ENCODE measurements at regions not wholly inside any gene's neighbourhood (a gene's known extent, or its start where the extent isn't known, plus 50 kb on each side); places are given as distances from the start of the nearest gene placed in this dataset.

DNA sequence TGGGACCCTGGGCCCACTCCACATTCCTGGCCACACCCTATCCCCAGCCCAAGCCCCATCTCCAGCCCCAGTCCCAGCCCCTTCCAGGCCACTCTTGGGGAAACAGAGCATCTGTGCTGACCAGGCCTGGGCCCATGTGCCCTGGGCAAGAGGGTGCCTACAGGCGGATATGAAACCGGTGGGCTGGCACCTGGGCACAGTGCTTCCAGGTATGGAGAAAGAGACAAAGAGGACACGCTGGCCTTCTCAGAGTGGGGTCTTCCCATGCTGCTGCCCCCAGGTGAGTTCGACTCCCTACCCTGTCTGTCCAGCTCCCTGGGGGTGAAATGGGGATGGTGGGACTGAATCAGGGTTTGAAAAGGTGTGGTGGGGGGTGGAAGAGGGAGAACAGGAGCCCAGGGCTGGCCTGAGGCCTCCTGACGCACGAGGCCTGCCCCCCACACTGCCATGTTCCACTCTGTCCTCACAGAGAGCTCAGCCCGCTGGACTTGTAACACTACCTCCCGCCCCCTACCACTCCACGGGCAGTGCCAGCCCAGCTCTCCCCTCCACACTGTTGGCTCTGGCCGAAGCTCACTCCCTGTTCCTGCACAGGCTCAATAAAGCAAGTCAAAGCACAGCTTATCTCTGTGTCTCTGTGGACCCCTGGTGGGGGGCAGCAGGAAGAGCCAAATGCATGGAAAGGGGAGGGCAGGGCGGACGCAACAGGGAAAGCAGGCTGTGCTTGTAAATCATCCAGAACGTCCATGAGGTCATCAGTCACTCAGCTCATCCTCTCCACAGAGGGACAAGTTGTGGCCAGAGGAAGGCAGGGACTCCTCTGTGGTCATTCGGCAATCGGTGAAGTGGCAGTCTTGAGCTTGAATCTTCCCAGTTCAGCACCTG is 71.1 kb upstream of the TMEM97 start:
- no peak for DNase-seq (ENCODE audit: low spot score, unreplicated experiment)
- H3K27ac Mint-ChIP-seq, result peak overlapping the region; percentile 10
- no peaks in the 10 kb centered on the region for H3K36me3 Mint-ChIP-seq (ENCODE audit: insufficient read depth)
- H3K4me1 Mint-ChIP-seq (ENCODE audit: low read depth), result peaks cover 3% of the 10 kb centered on the region
- no peak for TF ChIP-seq CTCF (IDR thresholded peaks at IDR 0.05; ENCODE audit: unreplicated experiment)
- H3K4me3 Mint-ChIP-seq (ENCODE audit: low read depth), result no peak overlapping the region
- peaks cover 27% of the 10 kb centered on the region for H3K27me3 Mint-ChIP-seq
- H3K9me3 Mint-ChIP-seq (ENCODE audit: low read depth), result peaks cover 3% of the 10 kb centered on the region

GRCh38 chr17:28249706-28250105 is 69.3 kb upstream of the TMEM97 start:
- Mint-ChIP-seq H3K4me3 (ENCODE audit: low read depth) (no peak overlapping the region), H3K4me1 (ENCODE audit: low read depth) (peaks cover 3% of the 10 kb centered on the region), H3K9me3 (ENCODE audit: low read depth) (peaks cover 3% of the 10 kb centered on the region), H3K36me3 (ENCODE audit: insufficient read depth) (no peaks in the 10 kb centered on the region), H3K27ac (no peak overlapping the region), H3K27me3 (peaks cover 27% of the 10 kb centered on the region)
- DNase-seq (ENCODE audit: low spot score, unreplicated experiment), result no peak
- no peak for TF ChIP-seq CTCF (IDR thresholded peaks at IDR 0.05; ENCODE audit: unreplicated experiment)

GRCh38 chr17:28252436-28252835 is 66.6 kb upstream of the TMEM97 start:
- H3K27me3 Mint-ChIP-seq, result peaks cover 16% of the 10 kb centered on the region
- no peak for TF ChIP-seq CTCF (IDR thresholded peaks at IDR 0.05; ENCODE audit: unreplicated experiment)
- H3K36me3 Mint-ChIP-seq (ENCODE audit: insufficient read depth), result no peaks in the 10 kb centered on the region
- H3K27ac Mint-ChIP-seq, result no peak overlapping the region
- peaks cover 3% of the 10 kb centered on the region for H3K4me1 Mint-ChIP-seq (ENCODE audit: low read depth)
- DNase-seq (ENCODE audit: low spot score, unreplicated experiment), result no peak
- no peak overlapping the region for H3K4me3 Mint-ChIP-seq (ENCODE audit: low read depth)
- peaks cover 3% of the 10 kb centered on the region for H3K9me3 Mint-ChIP-seq (ENCODE audit: low read depth)

DNA sequence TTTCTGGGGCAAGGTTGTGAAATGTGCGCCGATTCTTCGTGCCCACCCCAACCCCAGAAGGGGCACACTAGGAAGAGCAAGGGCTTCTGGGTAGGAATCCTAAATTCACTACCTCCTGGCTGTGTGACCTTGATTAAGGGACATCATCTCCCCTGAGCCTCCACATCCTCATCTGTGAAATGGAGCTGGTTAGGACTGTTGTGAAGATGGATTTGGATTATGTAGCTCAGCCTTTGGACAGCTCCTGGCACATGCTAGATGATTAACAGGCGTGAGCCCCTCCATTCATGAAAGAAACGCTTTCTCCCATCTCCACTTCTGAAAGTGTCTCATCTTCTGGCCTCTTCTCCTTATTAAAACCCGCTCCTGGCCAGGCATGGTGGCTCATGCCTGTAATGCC is 65.3 kb upstream of the TMEM97 start:
- H3K4me3 Mint-ChIP-seq (ENCODE audit: low read depth), result no peak overlapping the region
- H3K27ac Mint-ChIP-seq, result no peak overlapping the region
- H3K27me3 Mint-ChIP-seq, result peaks cover 16% of the 10 kb centered on the region
- peaks cover 3% of the 10 kb centered on the region for H3K9me3 Mint-ChIP-seq (ENCODE audit: low read depth)
- H3K4me1 Mint-ChIP-seq (ENCODE audit: low read depth), result peaks cover 3% of the 10 kb centered on the region
- no peak for DNase-seq (ENCODE audit: low spot score, unreplicated experiment)
- H3K36me3 Mint-ChIP-seq (ENCODE audit: insufficient read depth), result no peaks in the 10 kb centered on the region
- TF ChIP-seq CTCF (IDR thresholded peaks at IDR 0.05; ENCODE audit: unreplicated experiment), result no peak

DNA sequence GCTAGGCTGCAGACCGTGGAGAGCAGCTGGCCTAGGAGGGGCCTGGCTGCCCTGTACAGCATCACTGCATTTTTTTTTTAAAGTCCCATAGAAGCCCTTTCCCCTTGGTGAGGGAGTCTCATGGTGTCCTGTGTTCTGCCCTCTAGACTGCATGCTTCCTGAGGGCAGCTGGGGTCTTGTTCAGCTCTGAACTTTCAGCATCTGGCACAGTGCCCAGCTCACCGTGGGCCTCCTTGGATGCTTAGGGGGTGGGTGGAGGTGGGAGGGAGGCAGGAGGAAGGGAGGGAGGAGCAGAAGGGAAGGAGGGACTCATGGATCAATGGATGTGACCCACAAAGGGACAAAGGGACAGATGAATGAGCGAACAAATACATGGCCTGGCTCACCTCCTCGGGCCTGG is 63.4 kb upstream of the TMEM97 start:
- Mint-ChIP-seq H3K9me3 (ENCODE audit: low read depth) (peaks cover 3% of the 10 kb centered on the region), H3K27ac (no peak overlapping the region), H3K4me1 (ENCODE audit: low read depth) (peaks cover 3% of the 10 kb centered on the region), H3K36me3 (ENCODE audit: insufficient read depth) (no peaks in the 10 kb centered on the region), H3K4me3 (ENCODE audit: low read depth) (no peak overlapping the region), H3K27me3 (peaks cover 10% of the 10 kb centered on the region)
- TF ChIP-seq CTCF (IDR thresholded peaks at IDR 0.05; ENCODE audit: unreplicated experiment), result no peak
- no peak for DNase-seq (ENCODE audit: low spot score, unreplicated experiment)

All from progenitor cell of endocrine pancreas (in vitro differentiated cells).